Psoas muscle (tissue), 7 donors: ENCODE measurements at regions not wholly inside any gene's neighbourhood (a gene's known extent, or its start where the extent isn't known, plus 50 kb on each side); places are given as distances from the start of the nearest gene placed in this dataset.

ENCODE experiments used
- ATAC-seq, 4 donors: fragments of 200-7000 bp; cut with Tn5 transposase; one replicate each; pipeline ENCODE4 v1.9.1; 2020; ENCODE audit warnings: moderate library complexity in 3 of 4, mild to moderate bottlenecking in 2 of 4
- DNase-seq, 2 donors: peaks; one replicate each; pipeline ENCODE4 v3.0.0-alpha.2; 2020
- H3K27ac ChIP-seq: fragments of 200-600 bp; one replicate; pipeline ENCODE4 v1.8.0; 2022
- H3K27me3 ChIP-seq, 3 donors: fragments of 200-600 bp in 1 of 3; one replicate each; pipeline versions ENCODE4 v1.6.1 to v1.8.0; 2013 to 2022; ENCODE audit warnings: low read length in 2 of 3, mild to moderate bottlenecking in 2 of 3, moderate library complexity in 1 of 3; ENCODE audit not compliant: insufficient read depth in 3 of 3
- H3K36me3 ChIP-seq, 2 donors: fragments of 200-600 bp in 1 of 2; one replicate each; pipeline versions ENCODE4 v1.6.1 to v1.8.0; 2013 to 2022; ENCODE audit warnings: low read depth in 1 of 2, mild to moderate bottlenecking in 1 of 2, moderate library complexity in 1 of 2; ENCODE audit not compliant: insufficient read depth in 1 of 2
- H3K4me1 ChIP-seq: fragments of 200-600 bp; one replicate; pipeline ENCODE4 v1.8.0; 2022
- H3K4me3 ChIP-seq: fragments of 200-600 bp; one replicate; pipeline ENCODE4 v1.8.0; 2022; ENCODE audit warnings: mild to moderate bottlenecking
- H3K9me3 ChIP-seq: fragments of 200-600 bp; one replicate; pipeline ENCODE4 v1.8.0; 2022
- CTCF ChIP-seq: fragments of 200-600 bp; IDR thresholded peaks from one replicate; pipeline ENCODE4 v1.8.0; 2022; ENCODE audit warnings: antibody characterized with exemption
- WGBS, 3 donors: extraction: QIAGEN DNeasy Blood & Tissue Kit; methylation state at CpG; one replicate each; pipeline versions ENCODE4 v1.1.6 to v1.1.7; 2013; 5-methylcytosine and 5-hydroxymethylcytosine counted together
- intact Hi-C, 2 donors: fragments of 100-400 bp; cut with DNase I; formaldehyde crosslinking; loops; one replicate each; pipeline versions ENCODE4 v1.11.0 to v1.14.2; 2022
- donor health status: healthy with polysubstance abuse.
- donor health status: DM: no; HTN: no; CAD: no; lungs with moderate emphysema.
- donor health status: Bipolar disorder and iron deficiency.
- donor health status: healthy.
- donor health status: DM: yes; HTN: yes; CAD: no.
- donor health status: DM: no; HTN: no; CAD: no.
- donor health status: DM: yes; HTN: yes; CAD: no.

- intact Hi-C loops: no loop called here
- Histone ChIP-seq H3K4me3 (no peak overlapping the region), H3K27me3 (peaks cover 0 to 13% (median under 1%) of the 10 kb centered on the region in 3 donors), H3K4me1 (no peaks in the 10 kb centered on the region), H3K27ac (no peak overlapping the region), H3K36me3 (no peaks in the 10 kb centered on the region), H3K9me3 (no peaks in the 10 kb centered on the region)
- DNase-seq (no peak), ATAC-seq (no peak)
- TF ChIP-seq CTCF: no peak
Measured at GRCh38 chr14:65943150-65943549, 530.6 kb downstream of the FUT8 start.

GRCh38 chr14:65943916-65944410 lies 531.4 kb downstream of the FUT8 start:
- intact Hi-C loops: no loop called here
- 83 to 89% (median 88%) methylated on average over 5 of the region's 5 CpGs for WGBS, 3 donors
- Histone ChIP-seq H3K4me1 (no peaks in the 10 kb centered on the region), H3K4me3 (no peak overlapping the region), H3K27me3 (peaks cover 0 to 13% (median 3%) of the 10 kb centered on the region in 3 donors), H3K9me3 (no peaks in the 10 kb centered on the region), H3K27ac (no peak overlapping the region), H3K36me3 (no peaks in the 10 kb centered on the region)
- ATAC-seq (no peak), DNase-seq (no peak)
- TF ChIP-seq CTCF: no peak

DNA sequence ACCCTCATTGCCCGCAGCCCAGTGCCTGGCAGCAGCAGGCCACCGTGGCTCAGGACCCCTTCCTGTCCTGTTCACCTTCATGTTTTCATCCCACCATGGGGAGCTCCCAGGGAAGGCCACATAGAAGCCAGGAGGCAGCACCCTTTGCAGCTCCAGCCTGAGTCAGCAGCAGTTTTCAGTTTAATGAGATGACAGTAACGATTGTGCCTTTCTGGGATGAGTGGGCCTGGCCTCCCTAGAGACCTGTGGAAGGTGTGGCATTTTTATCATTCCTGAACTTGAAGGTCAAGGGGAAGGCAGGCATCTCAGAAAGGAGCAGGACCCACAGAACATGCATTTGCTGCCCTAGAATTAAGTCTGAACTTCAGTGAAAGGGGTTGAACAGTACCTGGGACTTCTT lies 532.8 kb downstream of the FUT8 start:
- Histone ChIP-seq H3K27me3 (peaks cover 0 to 13% (median 3%) of the 10 kb centered on the region in 3 donors), H3K9me3 (no peaks in the 10 kb centered on the region), H3K36me3 (no peaks in the 10 kb centered on the region), H3K4me1 (no peaks in the 10 kb centered on the region), H3K4me3 (no peak overlapping the region), H3K27ac (no peak overlapping the region)
- 57 to 71% (median 68%) methylated on average over 3 of the region's 3 CpGs for WGBS, 3 donors
- no peak for DNase-seq
- ATAC-seq: no peak
- TF ChIP-seq CTCF: no peak
- intact Hi-C loops: no loop called here

GRCh38 chr14:65946494-65946893 lies 534.0 kb downstream of the FUT8 start:
- no peak overlapping the region for H3K27ac ChIP-seq
- TF ChIP-seq CTCF: no peak
- WGBS, 3 donors: 78 to 87% (median 82%) methylated on average over 4 of the region's 4 CpGs
- no peak overlapping the region for H3K4me3 ChIP-seq
- DNase-seq: no peak
- H3K27me3 ChIP-seq: peaks cover 0 to 13% (median 3%) of the 10 kb centered on the region in 3 donors
- H3K4me1 ChIP-seq: no peaks in the 10 kb centered on the region
- intact Hi-C loops: no loop called here
- H3K36me3 ChIP-seq: no peaks in the 10 kb centered on the region
- no peaks in the 10 kb centered on the region for H3K9me3 ChIP-seq
- ATAC-seq: no peak

- H3K27me3 ChIP-seq: peaks cover 0 to 13% (median 3%) of the 10 kb centered on the region in 3 donors
- intact Hi-C loops: no loop called here
- H3K27ac ChIP-seq: no peak overlapping the region
- TF ChIP-seq CTCF: no peak
- H3K9me3 ChIP-seq: no peaks in the 10 kb centered on the region
- no peaks in the 10 kb centered on the region for H3K36me3 ChIP-seq
- no peaks in the 10 kb centered on the region for H3K4me1 ChIP-seq
- WGBS, 3 donors: 67 to 69% (median 69%) methylated on average over 8 of the region's 8 CpGs
- ATAC-seq (no peak), DNase-seq (no peak)
- no peak overlapping the region for H3K4me3 ChIP-seq
Measured at GRCh38 chr14:65948302-65948701, 535.8 kb downstream of the FUT8 start.
